GM04504 (cell line): ENCODE measurements at regions not wholly inside any gene's neighbourhood (a gene's known extent, or its start where the extent isn't known, plus 50 kb on each side); places are given as distances from the start of the nearest gene placed in this dataset.

Experiments
- DNase-seq: peaks from one replicate; pipeline ENCODE4 v3.0.0-alpha.2; 2012; ENCODE audit warnings: low read depth

DNA sequence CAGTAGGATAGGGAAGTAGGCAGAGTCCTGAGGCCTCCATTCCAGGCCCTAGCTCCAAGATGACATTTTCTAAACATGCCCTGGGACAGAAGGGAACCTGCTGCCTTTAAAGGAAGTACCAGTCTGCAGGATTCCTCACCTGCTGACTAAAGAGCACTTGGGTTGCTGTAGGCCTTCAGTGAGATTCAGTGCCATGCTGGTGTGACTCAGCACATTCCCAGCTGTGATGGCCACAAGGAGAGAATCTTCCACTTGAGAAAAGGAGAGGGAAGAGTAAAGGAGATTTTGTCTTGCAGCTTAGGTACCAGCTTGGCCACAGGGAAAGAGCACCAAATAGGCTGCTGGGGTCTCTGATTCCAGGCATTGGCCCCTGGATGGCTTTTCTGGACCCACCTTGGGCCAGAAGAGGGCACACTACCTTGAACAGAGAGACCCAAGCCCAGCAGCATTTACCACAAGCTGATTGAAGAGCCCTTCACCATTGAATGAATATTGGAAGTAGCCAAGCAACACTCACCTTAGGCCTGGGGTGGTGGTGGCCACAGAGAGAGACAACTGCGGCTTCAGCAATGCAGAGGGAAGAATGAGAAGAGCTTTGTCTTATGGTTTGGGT is 498.3 kb downstream of the KCNH5 start:
- no peak for DNase-seq

GRCh38 chr14:62557416-62557815 is 487.8 kb downstream of the KCNH5 start:
- DNase-seq: no peak

GRCh38 chr14:62558451-62558850 is 486.8 kb downstream of the KCNH5 start:
- no peak for DNase-seq

DNA sequence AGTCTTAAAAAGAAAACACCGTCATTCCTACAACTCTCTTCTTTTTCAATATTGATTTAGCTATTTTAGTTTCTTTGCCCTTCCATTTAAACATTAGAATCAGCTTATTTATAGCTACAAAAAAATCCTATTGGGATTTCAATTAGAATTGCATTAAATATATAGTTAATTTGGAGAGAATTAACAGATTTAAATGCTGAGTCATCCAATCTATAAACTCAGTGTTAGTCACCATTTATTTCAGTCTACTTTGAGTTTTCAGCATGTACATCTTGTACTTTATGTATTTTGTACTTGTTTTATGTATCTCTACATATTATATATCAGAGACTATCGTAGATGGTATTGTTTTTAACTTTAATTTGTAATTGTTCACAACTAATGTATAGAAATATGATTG is 460.0 kb downstream of the KCNH5 start:
- DNase-seq: no peak

GRCh38 chr14:62592877-62593276 is 452.4 kb downstream of the KCNH5 start:
- no peak for DNase-seq

GRCh38 chr14:62597143-62597542 is 448.1 kb downstream of the KCNH5 start:
- no peak for DNase-seq

DNA sequence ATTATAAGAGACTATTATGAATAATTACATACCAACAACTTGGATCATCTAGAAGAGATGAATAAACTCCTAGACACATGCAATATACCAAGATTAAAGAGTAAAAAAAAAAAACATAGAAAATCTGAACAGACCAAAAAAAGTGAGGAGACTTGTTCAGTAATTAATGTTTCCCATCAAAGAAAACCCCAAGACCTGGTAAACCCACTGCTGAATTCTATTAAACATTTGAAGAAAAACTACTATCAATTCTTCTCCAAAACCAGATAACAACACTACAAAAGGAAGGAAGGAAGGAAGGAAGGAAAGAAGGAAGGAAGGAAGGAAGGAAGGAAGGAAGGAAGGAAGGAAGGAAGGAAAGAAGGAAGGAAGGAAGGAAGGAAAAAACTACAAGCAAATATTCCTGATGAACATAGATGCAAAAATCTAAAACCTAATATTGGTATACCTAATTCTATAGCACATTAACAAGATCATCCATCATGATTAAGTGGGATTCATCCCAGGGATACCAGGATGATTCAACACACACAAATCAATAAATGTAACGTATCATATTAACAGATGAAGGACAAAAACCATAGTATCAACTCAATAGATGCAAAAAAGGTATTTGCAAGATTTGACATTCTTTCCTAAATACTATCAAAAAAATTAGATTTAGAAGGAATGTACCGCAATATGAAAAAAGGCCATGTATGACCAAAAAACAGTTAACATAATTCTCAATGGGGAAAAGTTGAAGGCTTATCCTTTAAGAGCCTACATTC is 445.5 kb downstream of the KCNH5 start:
- DNase-seq: no peak

DNA sequence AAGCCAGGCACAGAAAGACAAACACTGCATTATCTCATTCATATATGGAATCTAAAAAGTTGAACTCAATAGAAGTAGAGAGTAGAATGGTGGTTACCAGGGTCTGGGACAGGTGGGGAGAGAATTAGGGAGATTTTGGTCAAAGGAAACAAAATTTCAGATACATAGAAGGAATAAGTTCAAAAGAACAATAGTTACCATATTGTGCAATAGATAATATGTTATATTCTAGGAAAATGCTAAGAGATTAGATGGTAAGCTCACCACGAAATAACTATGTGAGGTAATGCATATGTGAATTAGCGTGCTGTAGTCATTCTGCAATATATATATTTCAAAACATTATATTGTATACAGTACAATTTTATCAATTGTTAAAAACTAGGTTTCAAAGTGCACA is 442.5 kb downstream of the KCNH5 start:
- DNase-seq: no peak

- no peak for DNase-seq
These were observed 440.7 kb downstream of the KCNH5 start for GRCh38 chr14:62604524-62604923.

DNA sequence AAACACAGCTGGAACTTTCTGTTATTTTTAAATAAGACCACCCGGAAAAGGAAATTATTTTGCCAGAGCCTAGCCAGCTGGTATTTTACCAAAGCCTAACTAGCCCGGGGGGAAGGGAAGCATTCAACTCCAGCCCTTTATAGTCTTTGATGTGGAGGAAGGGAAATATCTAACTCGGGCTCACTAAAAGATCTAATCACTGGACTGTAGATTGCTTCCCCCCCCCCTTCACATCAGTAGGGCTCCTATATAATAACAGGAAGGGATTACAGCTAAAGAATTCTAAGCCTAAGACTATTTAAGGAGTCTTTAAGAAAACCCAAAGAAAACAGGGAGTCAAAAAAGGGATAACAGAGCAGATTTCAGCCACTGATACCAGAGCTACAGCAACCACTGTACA is 431.1 kb downstream of the KCNH5 start:
- DNase-seq: no peak

GRCh38 chr14:62616668-62617067 is 428.6 kb downstream of the KCNH5 start:
- DNase-seq: no peak

- no peak for DNase-seq
These were observed 418.8 kb downstream of the KCNH5 start for GRCh38 chr14:62626416-62626815.

DNA sequence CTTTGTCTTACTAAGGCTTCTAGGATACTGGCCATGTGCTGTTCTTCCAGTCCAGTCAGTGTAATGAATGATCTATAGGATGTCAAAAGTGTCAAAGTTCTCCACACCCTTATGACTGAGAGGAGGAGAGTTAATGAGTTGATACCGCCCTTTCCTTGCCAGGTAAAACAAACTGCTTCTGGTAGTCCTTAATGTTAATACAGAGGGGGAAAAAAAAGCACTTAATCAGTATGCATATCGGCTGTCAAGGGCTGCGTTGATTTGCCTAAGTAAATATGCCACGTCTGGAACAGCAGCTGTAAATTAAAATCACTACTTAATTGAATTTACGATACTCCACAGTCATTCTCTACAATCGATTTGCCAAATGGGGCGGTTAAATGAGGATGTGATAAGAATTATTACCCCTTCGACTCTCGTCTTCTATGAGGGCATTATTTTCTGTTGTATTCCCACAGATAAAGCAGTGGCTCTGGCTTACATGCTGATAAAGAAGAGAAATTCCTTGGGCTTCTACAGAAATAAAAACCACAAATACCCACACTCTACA is 416.0 kb downstream of the KCNH5 start:
- no peak for DNase-seq

- DNase-seq: no peak
These were observed 414.1 kb downstream of the KCNH5 start for GRCh38 chr14:62631176-62631575.

DNA sequence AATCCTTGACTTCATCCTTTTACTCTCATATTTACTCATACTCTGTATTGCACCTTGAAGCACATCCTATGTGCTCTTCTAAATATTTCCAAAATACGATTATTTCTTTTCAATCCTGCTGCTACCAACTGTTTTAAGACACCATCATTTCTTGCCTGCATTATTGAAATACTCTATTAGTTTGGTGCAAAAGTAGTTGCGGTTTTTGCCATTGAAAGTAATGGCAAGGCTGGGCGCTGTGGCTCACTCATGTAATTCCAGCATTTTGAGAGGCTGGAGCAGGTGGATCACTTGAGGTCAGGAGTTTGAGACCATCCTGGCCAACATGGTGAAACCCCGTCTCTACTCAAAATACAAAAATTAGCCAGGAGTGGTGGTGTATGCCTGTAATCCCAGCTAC is 412.5 kb downstream of the KCNH5 start:
- DNase-seq: no peak

GRCh38 chr14:62645649-62646048 is 399.6 kb downstream of the KCNH5 start:
- no peak for DNase-seq
